PC-9 (cell line): ENCODE measurements at regions not wholly inside any gene's neighbourhood (a gene's known extent, or its start where the extent isn't known, plus 50 kb on each side); places are given as distances from the start of the nearest gene placed in this dataset.

Experiments used
- BruUV-seq: library from RNA; stranded (reverse); fragments of 400-500 nt; replicated peaks from 2 replicates; lab custom pipeline; 2021; lab: Mats Ljungman, UMichigan
- CTCF ChIA-PET: fragments of 300-600 bp; sonication (Branson Sonifier 250); formaldehyde crosslinking; loops from one replicate; lab custom pipeline; 2022; ENCODE audit warnings: antibody characterized with exemption; lab: Charles Lee
- POLR2A ChIA-PET: fragments of 300-600 bp; sonication (Branson Sonifier 250); formaldehyde crosslinking; loops from one replicate; lab custom pipeline; 2022; ENCODE audit warnings: antibody characterized with exemption; ENCODE audit not compliant: unreplicated experiment; lab: Charles Lee
- DNase-seq, 2 experiments: peaks; one replicate each; pipeline versions ENCODE4 v3.0.0 to v3.0.0-alpha.2; 2015 to 2022; ENCODE audit warnings: mixed read lengths in 1 of 2
- H2AFZ ChIP-seq: fragments of 200-600 bp; sonication (generic); 2 replicates; pipeline ENCODE4 v1.8.1; 2017; ENCODE audit warnings: antibody characterized with exemption
- H3F3A ChIP-seq: fragments of 200-600 bp; sonication (generic); 2 replicates; pipeline ENCODE4 v1.8.1; 2017; ENCODE audit warnings: antibody characterized with exemption, mild to moderate bottlenecking, low read depth; ENCODE audit not compliant: insufficient read depth
- H3K27ac ChIP-seq: fragments of 200-600 bp; sonication (generic); 2 replicates; pipeline ENCODE4 v1.6.1; 2016; ENCODE audit warnings: mixed run types
- H3K27me3 ChIP-seq: fragments of 200-600 bp; sonication (generic); 2 replicates; pipeline ENCODE4 v1.6.1; 2016; ENCODE audit warnings: low read depth, mixed run types; ENCODE audit not compliant: insufficient read depth
- H3K36me3 ChIP-seq: fragments of 200-600 bp; sonication (generic); 2 replicates; pipeline ENCODE4 v1.6.1; 2016; ENCODE audit warnings: low read depth, mixed run types
- H3K4me1 ChIP-seq: fragments of 200-600 bp; sonication (generic); replicated peaks from 2 replicates; pipeline ENCODE4 v1.6.1; 2016; ENCODE audit warnings: mixed run types; ENCODE audit not compliant: insufficient read depth
- H3K4me2 ChIP-seq: fragments of 200-600 bp; sonication (generic); 2 replicates; pipeline ENCODE4 v1.6.1; 2017; ENCODE audit warnings: mixed run types
- H3K4me3 ChIP-seq: fragments of 200-600 bp; sonication (generic); 2 replicates; pipeline ENCODE4 v1.6.1; 2016; ENCODE audit warnings: mixed run types
- H3K79me2 ChIP-seq: fragments of 200-600 bp; sonication (generic); 2 replicates; pipeline ENCODE4 v1.6.1; 2017; ENCODE audit warnings: low read depth, mixed run types
- H3K9me2 ChIP-seq: fragments of 200-600 bp; sonication (generic); 2 replicates; pipeline ENCODE4 v1.8.1; 2017; ENCODE audit warnings: mild to moderate bottlenecking; ENCODE audit not compliant: insufficient read depth
- H3K9me3 ChIP-seq: fragments of 200-600 bp; sonication (generic); 2 replicates; pipeline ENCODE4 v1.8.1; 2016; ENCODE audit warnings: low read depth; ENCODE audit not compliant: insufficient read depth
- H4K20me1 ChIP-seq: fragments of 200-600 bp; sonication (generic); 2 replicates; pipeline ENCODE4 v1.8.1; 2017; ENCODE audit not compliant: insufficient read depth
- CTCF ChIP-seq: fragments of 200-600 bp; sonication (generic); conservative IDR thresholded peaks from 2 replicates; pipeline ENCODE4 v1.6.1; 2017; ENCODE audit warnings: mixed run types, antibody characterized with exemption, mild to moderate bottlenecking, moderate library complexity
- EZH2 ChIP-seq: fragments of 200-600 bp; sonication (generic); IDR thresholded peaks from 2 replicates; pipeline ENCODE4 v1.8.0; 2017; ENCODE audit warnings: antibody characterized with exemption, low read depth
- intact Hi-C: fragments of 100-400 bp; cut with micrococcal nuclease; formaldehyde crosslinking; loops from one replicate; pipeline ENCODE4 v1.10.0; 2022; ENCODE audit not compliant: unreplicated experiment

DNA sequence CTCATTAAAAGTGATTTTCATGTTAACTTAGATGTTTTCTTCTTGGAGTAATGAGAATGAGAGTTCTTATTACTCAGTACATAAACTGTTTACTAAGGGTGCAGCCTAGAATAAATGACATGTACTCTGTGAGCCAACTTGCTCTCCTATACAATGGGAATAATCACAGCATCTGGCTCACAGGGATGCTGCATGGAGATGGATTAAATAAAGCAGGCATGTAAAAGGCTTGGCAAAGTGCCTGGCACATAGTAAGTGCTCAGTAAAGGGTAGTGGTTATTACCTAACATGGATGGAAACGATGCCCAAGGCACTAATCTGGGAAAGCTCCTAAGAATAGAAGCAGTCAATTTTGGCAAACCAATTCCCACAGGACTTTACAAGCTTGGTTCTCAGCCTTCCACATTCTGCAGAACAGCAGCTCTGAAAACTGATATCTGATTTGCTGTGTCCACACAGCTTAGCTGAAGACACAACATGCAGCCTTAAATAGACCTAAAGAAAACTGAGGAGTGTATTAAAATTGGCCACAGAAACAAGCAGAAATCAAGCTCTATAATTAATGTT is 176.1 kb downstream of the ABCC12 start:
- intact Hi-C loops = no loop called here
- no peaks in the 10 kb centered on the region; the same call in 1 of the 2 replicates for H3K9me3 ChIP-seq
- 0 out of 2 replicates have a peak, but pooled peaks cover 6% of the 10 kb centered on the region for H3K4me1 ChIP-seq
- H3K27me3 ChIP-seq = no peaks in the 10 kb centered on the region
- H3K9me2 ChIP-seq = no peaks in the 10 kb centered on the region
- H3K4me3 ChIP-seq = no peak overlapping the region
- H3K36me3 ChIP-seq = no peaks in the 10 kb centered on the region
- TF ChIP-seq EZH2 (no peak), CTCF (no peak)
- no peaks in the 10 kb centered on the region for H3K79me2 ChIP-seq
- DNase-seq = no peak
- CTCF ChIA-PET = no interaction called here
- no peak overlapping the region for H3K4me2 ChIP-seq
- no peak overlapping the region for H3K27ac ChIP-seq
- no peaks in the 10 kb centered on the region for H4K20me1 ChIP-seq
- no peaks in the 10 kb centered on the region for H3F3A ChIP-seq
- H2AFZ ChIP-seq = no peak overlapping the region
- BruUV-seq = no TSS peak
- POLR2A ChIA-PET = no interaction called here

- ChIA-PET CTCF (no interaction called here), POLR2A (no interaction called here)
- Histone ChIP-seq H3K27me3 (no peaks in the 10 kb centered on the region), H3K36me3 (no peaks in the 10 kb centered on the region), H3K4me3 (no peak overlapping the region), H3K9me2 (no peaks in the 10 kb centered on the region), H3F3A (no peaks in the 10 kb centered on the region), H2AFZ (no peak overlapping the region), H3K9me3 (no peaks in the 10 kb centered on the region; the same call in 1 of the 2 replicates), H4K20me1 (no peaks in the 10 kb centered on the region), H3K27ac (no peak overlapping the region), H3K4me1 (0 out of 2 replicates have a peak, but pooled peaks cover 6% of the 10 kb centered on the region), H3K4me2 (no peak overlapping the region), H3K79me2 (no peaks in the 10 kb centered on the region)
- BruUV-seq = no TSS peak
- no peak for DNase-seq
- intact Hi-C loops = no loop called here
- TF ChIP-seq EZH2 (no peak), CTCF (no peak)
These were observed 176.7 kb downstream of the ABCC12 start for GRCh38 chr16:47979164-47979520.

GRCh38 chr16:47978491-47979163 is 177.2 kb downstream of the ABCC12 start:
- CTCF ChIA-PET = interaction anchor here (0.7 kb wide), 1 partner anchor 145 kb away, joined by 3 read pairs; no protein-coding TSS in a partner anchor
- TF ChIP-seq CTCF (no peak), EZH2 (no peak)
- no peak for DNase-seq

More at GRCh38 chr16:47978491-47979163, 177.2 kb downstream of the ABCC12 start:
- H3K9me3 ChIP-seq = no peaks in the 10 kb centered on the region; the same call in 1 of the 2 replicates
- no peaks in the 10 kb centered on the region for H3K9me2 ChIP-seq
- no peak overlapping the region for H3K27ac ChIP-seq
- H3K4me3 ChIP-seq = no peak overlapping the region
- H3K27me3 ChIP-seq = no peaks in the 10 kb centered on the region
- intact Hi-C loops = no loop called here
- H2AFZ ChIP-seq = no peak overlapping the region
- H3F3A ChIP-seq = no peaks in the 10 kb centered on the region
- POLR2A ChIA-PET = no interaction called here
- no TSS peak for BruUV-seq
- no peaks in the 10 kb centered on the region for H3K79me2 ChIP-seq
- H3K36me3 ChIP-seq = no peaks in the 10 kb centered on the region
- H3K4me1 ChIP-seq = 0 out of 2 replicates have a peak, but pooled peaks cover 6% of the 10 kb centered on the region
- no peak overlapping the region for H3K4me2 ChIP-seq
- no peaks in the 10 kb centered on the region for H4K20me1 ChIP-seq
